ENCODE measurements at regions not wholly inside any gene's neighbourhood (a gene's known extent, or its start where the extent isn't known, plus 50 kb on each side); places are given as distances from the start of the nearest gene placed in this dataset.

DNA sequence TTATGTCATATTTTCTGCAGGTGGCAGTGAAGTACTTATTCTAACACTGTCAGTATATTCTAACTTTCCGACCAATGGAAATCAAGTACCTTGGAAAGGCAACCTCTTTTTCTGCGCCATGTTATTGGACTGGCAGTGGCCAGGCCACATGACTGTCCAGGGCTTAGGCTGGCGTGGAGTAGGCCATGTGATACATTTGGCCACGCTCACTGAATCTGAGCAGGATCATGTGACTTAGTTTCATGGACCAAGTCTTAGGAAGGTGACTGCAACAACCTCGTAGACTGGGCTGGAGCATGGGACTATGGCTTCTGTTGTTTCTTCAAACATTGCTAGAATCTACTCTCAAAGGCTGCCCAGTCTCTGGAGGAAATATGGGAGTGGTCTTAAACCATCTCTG lies 60.4 kb upstream of the HAAO start:
- Mint-ChIP-seq H3K27me3 (ENCODE audit: low read depth) (no peaks in the 10 kb centered on the region), H3K4me1 (ENCODE audit: low read depth) (no peaks in the 10 kb centered on the region), H3K9me3 (no peaks in the 10 kb centered on the region), H3K27ac (no peak overlapping the region), H3K36me3 (ENCODE audit: low read depth) (no peaks in the 10 kb centered on the region), H3K4me3 (no peak overlapping the region)

DNA sequence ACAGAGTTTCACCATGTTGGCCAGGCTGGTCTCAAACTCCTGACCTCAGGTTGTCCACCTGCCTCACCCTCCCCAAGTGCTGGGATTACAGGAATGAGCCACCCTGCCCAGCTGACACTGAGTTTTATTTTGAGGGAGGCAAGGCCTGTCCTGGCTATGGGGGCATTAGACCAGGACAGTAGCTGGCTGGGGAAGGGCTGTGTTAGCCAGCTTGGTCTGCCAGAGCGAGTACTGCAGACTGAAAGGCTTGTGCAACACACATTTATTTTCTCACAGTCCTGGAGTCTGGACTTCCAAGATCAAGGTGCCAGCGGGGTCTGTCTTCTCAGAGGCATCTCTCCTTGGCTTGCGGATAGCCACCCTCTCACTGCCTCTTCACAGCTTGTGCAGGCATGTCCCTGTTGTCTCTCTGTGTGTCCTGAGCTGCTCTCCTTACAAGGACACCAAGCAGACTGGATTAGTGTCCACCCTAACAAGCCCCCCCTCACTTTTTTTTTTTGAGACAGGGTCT lies 59.4 kb upstream of the HAAO start:
- no peaks in the 10 kb centered on the region for H3K36me3 Mint-ChIP-seq (ENCODE audit: low read depth)
- H3K4me1 Mint-ChIP-seq (ENCODE audit: low read depth) = no peaks in the 10 kb centered on the region
- H3K27me3 Mint-ChIP-seq (ENCODE audit: low read depth) = no peaks in the 10 kb centered on the region
- no peak overlapping the region for H3K27ac Mint-ChIP-seq
- H3K9me3 Mint-ChIP-seq = no peaks in the 10 kb centered on the region
- H3K4me3 Mint-ChIP-seq = no peak overlapping the region

DNA sequence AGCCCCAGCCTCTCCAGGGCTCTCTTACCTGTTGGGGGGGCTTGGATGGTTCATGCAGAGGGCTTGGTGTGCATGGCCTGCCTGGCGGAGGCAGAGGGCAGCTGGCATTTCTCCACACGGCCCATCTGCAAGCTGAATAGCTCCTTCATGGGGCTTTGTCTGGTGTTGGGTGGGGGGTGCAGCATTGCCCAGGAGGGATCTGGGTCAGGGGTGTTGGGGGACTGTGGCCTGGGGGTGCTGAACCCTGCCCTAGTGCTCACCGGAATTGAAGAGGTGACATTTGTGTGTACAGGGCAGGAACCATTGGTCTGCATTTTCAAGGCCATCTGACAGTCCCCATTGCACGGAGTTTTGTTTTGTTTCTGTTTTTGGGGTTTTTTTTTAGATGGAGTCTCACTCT lies 58.8 kb upstream of the HAAO start:
- H3K4me1 Mint-ChIP-seq (ENCODE audit: low read depth) = no peaks in the 10 kb centered on the region
- H3K4me3 Mint-ChIP-seq = no peak overlapping the region
- no peaks in the 10 kb centered on the region for H3K36me3 Mint-ChIP-seq (ENCODE audit: low read depth)
- no peaks in the 10 kb centered on the region for H3K9me3 Mint-ChIP-seq
- no peak overlapping the region for H3K27ac Mint-ChIP-seq
- H3K27me3 Mint-ChIP-seq (ENCODE audit: low read depth) = no peaks in the 10 kb centered on the region

DNA sequence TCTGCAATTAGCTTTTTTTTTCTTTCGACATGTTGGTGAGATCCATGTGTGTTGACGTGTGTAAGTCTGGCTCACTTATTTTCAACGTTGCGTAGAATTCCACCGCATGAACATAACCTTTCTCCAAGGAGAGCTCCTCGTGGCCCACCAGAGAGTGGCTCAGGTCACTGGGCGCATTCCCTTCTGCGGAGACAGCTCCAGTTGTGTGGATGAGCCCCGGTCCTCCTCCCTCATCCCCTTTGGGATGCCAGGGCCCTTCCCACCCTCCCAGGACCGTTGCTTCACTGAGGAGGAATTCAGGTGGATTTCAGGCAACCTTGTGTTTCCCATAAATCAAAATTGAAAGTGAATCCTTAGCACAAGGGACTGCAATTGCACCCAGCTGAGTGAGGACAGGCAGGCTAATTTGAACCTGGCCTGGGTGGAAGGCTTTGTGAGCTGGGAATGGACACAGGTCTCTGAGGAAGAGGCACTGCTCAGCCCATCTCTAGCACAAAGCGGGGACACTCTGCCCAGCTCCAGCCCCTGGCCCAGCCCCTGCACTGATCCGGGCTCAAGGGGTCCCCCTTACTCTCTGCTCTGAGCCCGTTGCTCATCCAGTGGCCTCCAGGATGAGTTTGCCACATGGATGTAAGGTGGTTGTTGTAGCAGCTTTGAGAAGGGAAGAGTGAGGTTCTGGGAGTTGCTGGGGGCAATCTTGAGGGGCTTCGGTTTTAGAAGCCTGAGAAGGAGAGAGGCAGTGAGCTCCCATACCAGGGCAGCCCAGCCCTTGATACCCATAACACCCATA lies 57.8 kb upstream of the HAAO start:
- H3K9me3 Mint-ChIP-seq = no peaks in the 10 kb centered on the region
- no peak overlapping the region for H3K27ac Mint-ChIP-seq
- H3K4me3 Mint-ChIP-seq = no peak overlapping the region
- H3K36me3 Mint-ChIP-seq (ENCODE audit: low read depth) = no peaks in the 10 kb centered on the region
- no peaks in the 10 kb centered on the region for H3K27me3 Mint-ChIP-seq (ENCODE audit: low read depth)
- no peaks in the 10 kb centered on the region for H3K4me1 Mint-ChIP-seq (ENCODE audit: low read depth)

DNA sequence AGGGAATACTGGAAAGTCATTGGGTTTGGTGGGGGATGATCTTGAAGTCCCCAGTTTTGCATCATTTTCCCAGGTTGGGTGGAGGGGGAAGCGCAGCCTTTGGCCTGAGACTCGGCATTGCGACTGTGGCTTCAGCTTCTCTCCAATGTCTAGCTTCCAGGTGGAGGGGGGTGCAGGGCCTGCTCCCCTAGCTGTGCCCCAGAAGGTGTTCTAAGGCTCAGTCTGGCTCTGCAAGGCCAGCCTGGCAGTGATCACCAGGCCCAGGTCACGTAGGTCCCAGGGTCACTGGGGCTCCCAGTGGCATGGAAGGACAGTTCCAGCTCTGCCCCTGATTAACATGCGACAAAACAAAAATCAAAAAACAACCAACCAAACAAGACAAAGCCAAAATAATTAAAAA lies 56.9 kb upstream of the HAAO start:
- H3K4me1 Mint-ChIP-seq (ENCODE audit: low read depth) = no peaks in the 10 kb centered on the region
- no peaks in the 10 kb centered on the region for H3K36me3 Mint-ChIP-seq (ENCODE audit: low read depth)
- no peaks in the 10 kb centered on the region for H3K9me3 Mint-ChIP-seq
- no peak overlapping the region for H3K27ac Mint-ChIP-seq
- no peaks in the 10 kb centered on the region for H3K27me3 Mint-ChIP-seq (ENCODE audit: low read depth)
- no peak overlapping the region for H3K4me3 Mint-ChIP-seq

DNA sequence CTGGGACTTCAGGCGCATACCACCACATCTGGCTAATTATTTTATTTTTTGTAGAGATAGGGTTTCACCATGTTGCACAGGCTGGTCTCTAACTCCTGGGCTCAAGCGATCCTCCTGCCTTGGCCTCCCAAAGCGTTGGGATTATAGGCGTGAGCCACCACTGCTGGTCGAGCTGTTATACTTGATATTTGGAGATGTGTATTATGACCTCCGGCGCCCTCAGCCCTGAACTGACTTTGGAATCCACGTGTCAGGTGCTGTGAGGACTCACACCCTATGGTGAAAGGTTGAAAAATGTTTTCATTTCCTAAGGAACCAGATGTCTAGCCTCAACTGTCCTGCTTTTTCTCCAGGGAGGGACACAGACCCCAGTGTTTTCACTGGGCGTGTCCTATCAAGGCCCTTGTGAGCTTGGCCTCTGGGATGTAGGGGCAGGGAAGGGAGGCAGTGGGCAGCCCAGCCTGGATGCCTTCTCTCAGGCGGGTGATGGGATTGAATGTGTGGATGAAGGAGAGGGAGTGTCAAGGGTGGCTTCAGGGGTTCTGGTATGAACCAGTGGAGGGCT lies 56.4 kb upstream of the HAAO start:
- Mint-ChIP-seq H3K27me3 (ENCODE audit: low read depth) (no peaks in the 10 kb centered on the region), H3K9me3 (no peaks in the 10 kb centered on the region), H3K36me3 (ENCODE audit: low read depth) (no peaks in the 10 kb centered on the region), H3K4me1 (ENCODE audit: low read depth) (no peaks in the 10 kb centered on the region), H3K4me3 (no peak overlapping the region), H3K27ac (no peak overlapping the region)

DNA sequence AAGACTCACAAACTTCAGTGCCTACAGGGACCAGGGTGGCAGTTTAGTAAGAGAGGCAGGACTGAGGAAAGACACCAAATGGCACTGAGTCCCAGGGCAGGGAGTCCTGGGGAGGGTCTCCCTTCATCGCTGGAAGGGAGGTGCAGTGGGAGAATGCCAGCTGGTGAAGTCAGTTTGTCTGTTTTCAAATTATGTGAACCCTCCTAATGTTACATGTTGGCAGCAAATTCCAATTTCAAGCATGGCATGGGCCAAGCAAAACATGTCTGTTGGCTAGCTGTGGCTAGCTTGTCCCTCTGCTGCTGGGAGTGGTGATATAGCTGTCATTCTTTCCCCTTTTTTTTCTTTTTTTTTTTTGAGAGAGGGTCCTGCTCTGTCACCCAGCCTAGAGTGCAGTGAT lies 55.9 kb upstream of the HAAO start:
- Mint-ChIP-seq H3K4me1 (ENCODE audit: low read depth) (no peaks in the 10 kb centered on the region), H3K9me3 (no peaks in the 10 kb centered on the region), H3K27ac (no peak overlapping the region), H3K27me3 (ENCODE audit: low read depth) (no peaks in the 10 kb centered on the region), H3K36me3 (ENCODE audit: low read depth) (no peaks in the 10 kb centered on the region), H3K4me3 (no peak overlapping the region)

DNA sequence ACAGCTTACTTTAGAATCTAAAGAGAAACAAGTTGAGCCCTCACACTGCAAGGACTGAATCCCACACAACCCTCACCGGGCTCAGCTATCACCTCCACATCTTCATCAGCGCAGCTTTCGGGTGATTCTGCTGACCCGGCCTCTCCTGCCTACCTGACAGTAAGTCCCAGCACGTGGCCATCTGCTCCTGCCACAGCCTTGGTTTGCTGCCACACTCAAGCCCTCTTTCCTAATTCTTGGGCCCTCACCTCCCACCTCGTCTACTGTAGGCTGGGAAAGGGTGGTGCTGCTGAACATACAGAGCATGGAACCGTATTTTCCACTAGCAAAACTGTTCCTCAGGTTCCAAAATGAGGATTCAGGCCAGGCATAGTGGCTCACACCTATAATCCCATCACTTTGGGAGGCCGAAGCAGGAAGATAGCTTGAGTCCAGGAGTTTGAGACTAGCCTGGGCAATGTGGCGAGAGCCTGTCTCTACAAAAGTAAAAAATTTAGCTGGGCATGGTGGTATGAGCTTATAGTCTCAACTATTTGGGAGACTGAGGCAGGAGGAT lies 55.3 kb upstream of the HAAO start:
- Mint-ChIP-seq H3K27me3 (ENCODE audit: low read depth) (no peaks in the 10 kb centered on the region), H3K4me3 (no peak overlapping the region), H3K4me1 (ENCODE audit: low read depth) (no peaks in the 10 kb centered on the region), H3K9me3 (no peaks in the 10 kb centered on the region), H3K27ac (no peak overlapping the region), H3K36me3 (ENCODE audit: low read depth) (no peaks in the 10 kb centered on the region)

DNA sequence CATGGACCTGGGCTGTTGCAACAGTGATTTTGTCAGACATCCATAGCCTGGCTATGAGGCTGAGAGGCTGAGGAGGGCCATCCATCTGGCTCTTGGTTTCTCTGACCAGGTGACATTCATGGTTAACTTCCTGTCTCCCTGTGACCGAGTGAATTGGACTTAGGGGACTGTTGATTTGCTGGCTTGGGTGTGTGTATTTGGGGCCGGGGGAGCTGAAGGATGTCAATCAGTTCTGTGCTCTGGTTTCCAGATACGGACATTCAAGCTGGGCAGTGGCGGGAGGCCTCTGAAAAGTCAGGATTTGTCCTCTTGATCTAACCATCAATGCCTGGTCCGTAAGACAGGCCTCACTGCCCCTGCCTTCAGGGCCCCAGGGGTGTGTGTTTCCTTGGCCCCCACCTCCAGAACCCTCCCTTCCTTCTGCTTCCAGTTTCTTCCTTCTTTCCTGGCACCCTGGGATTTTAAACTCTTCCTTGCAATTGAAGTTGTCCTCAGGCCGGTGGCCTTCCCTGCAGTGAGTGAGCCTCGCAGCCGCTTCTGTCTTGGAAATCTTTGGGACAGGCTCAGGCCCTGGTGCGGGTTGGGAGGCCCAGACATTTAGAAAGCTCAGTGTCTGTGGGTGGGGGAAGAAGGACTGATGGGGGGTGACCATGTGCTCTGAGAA lies 54.7 kb upstream of the HAAO start:
- H3K4me1 Mint-ChIP-seq (ENCODE audit: low read depth) = no peaks in the 10 kb centered on the region
- H3K9me3 Mint-ChIP-seq = no peaks in the 10 kb centered on the region
- no peak overlapping the region for H3K4me3 Mint-ChIP-seq
- no peaks in the 10 kb centered on the region for H3K27me3 Mint-ChIP-seq (ENCODE audit: low read depth)
- H3K36me3 Mint-ChIP-seq (ENCODE audit: low read depth) = no peaks in the 10 kb centered on the region
- no peak overlapping the region for H3K27ac Mint-ChIP-seq

DNA sequence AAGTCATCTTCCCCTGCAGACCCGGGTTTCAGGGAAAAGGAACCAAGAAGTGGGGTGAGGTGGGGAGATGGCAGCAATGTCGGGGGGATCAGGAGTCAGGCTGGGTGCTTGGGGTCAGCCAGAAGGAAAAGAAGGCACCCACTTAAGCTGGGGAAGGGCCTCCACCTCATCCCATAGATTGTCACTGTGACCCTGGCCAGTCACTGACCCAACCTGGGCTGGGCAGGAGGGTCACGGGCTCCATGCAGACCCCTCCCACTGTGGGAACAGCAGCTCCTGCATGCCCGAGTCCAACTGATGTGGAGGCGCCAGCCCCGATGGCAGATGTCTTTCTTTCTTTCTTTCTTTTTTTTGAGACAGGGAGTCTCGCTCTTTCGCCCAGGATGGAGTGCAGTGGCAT lies 53.6 kb upstream of the HAAO start:
- H3K4me3 Mint-ChIP-seq = no peak overlapping the region
- no peaks in the 10 kb centered on the region for H3K36me3 Mint-ChIP-seq (ENCODE audit: low read depth)
- H3K27me3 Mint-ChIP-seq (ENCODE audit: low read depth) = no peaks in the 10 kb centered on the region

DNA sequence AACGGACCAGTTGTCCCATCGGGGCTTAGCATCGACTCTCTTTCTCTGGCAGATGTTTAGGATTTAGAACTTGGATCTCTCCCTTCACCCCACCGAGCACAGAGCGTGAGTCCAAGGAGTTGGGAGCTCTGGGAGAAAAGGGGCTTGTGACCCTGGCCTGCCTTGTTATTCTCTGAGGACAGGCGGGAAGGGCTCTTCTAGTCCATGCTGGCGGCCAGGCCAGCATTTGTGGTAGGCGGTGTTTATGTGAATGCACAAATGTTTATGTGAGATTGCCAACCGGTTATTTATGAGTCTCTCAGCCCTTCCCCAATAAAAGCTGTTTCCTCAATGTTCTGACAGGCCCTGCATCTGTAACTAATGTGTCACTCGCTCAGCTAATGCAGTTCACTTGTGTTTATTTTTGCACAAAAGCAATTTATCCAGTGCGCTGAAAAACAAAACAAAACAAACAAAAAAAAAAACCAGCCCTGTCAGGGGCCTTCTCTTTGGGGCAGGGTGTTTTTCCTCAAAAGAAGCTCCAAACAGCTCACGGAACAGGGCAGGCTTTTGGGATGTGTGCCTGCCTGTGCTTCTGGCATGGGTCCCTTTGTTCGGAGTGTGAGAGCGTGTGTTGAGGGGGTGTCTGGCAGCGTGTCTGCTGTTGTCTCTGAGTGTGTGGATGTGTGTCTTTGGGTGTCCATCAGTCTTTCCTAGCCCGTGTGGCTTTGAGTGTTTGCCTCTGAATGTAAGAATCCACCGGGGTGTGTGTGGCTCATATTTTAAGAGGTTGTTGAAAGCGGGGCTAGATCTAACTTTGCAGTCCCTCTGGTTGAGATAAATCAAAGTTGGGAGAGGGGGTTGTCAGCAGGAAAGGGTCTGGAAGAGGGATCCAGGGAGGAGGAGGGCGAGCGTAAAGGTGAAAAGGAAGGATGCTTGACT lies 52.8 kb upstream of the HAAO start:
- no peaks in the 10 kb centered on the region for H3K36me3 Mint-ChIP-seq (ENCODE audit: low read depth)
- H3K9me3 Mint-ChIP-seq = no peaks in the 10 kb centered on the region
- no peak overlapping the region for H3K27ac Mint-ChIP-seq
- H3K4me3 Mint-ChIP-seq = no peak overlapping the region
- H3K4me1 Mint-ChIP-seq (ENCODE audit: low read depth) = no peaks in the 10 kb centered on the region
- H3K27me3 Mint-ChIP-seq (ENCODE audit: low read depth) = no peaks in the 10 kb centered on the region

More for the DNA sequence above, 53.6 kb upstream of the HAAO start:
- Mint-ChIP-seq H3K27ac (no peak overlapping the region), H3K9me3 (no peaks in the 10 kb centered on the region), H3K4me1 (ENCODE audit: low read depth) (no peaks in the 10 kb centered on the region)

DNA sequence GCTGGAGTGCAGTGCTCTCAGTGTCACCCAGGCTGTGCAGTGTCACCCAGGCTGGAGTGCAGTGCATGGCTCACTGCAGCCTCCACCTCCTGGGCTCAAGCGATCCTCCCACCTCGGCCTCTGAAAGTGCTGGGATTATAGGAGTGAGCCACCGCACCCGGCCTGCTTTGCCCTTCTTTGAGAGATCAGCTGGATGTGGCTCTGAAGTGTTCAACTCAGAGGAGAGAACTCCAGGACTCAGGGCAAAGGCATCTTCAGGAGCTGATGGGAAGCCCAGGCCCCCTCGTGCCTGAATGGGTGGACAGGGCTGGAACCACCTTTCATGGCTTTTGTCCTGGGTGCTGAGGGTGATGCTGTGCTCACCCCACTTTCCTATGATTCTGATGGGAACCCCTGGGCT lies 52.0 kb upstream of the HAAO start:
- no peaks in the 10 kb centered on the region for H3K9me3 Mint-ChIP-seq
- no peak overlapping the region for H3K27ac Mint-ChIP-seq
- H3K4me3 Mint-ChIP-seq = no peak overlapping the region
- no peaks in the 10 kb centered on the region for H3K4me1 Mint-ChIP-seq (ENCODE audit: low read depth)
- no peaks in the 10 kb centered on the region for H3K27me3 Mint-ChIP-seq (ENCODE audit: low read depth)
- H3K36me3 Mint-ChIP-seq (ENCODE audit: low read depth) = no peaks in the 10 kb centered on the region

DNA sequence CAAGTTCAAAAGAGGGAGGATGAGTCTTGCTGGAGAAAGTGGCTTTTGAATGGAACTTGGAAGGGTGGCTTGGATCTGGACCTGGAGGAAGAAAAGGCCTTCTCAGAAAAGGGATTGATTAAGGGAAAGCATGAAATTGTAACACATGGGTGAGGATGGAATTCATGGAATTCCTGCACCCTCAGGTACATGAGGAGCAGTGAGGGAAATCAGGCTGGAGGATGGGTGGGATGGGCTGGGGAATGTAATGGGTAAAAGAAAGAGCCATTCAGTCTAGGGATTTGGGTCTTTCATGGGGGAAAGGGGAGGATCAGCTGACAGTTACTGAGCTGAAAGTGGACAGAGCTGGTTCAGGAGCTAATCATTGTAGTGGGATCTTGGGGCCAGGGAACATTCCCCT lies 51.2 kb upstream of the HAAO start:
- Mint-ChIP-seq H3K27me3 (ENCODE audit: low read depth) (no peaks in the 10 kb centered on the region), H3K27ac (no peak overlapping the region), H3K36me3 (ENCODE audit: low read depth) (no peaks in the 10 kb centered on the region), H3K9me3 (no peaks in the 10 kb centered on the region), H3K4me1 (ENCODE audit: low read depth) (no peaks in the 10 kb centered on the region), H3K4me3 (no peak overlapping the region)

DNA sequence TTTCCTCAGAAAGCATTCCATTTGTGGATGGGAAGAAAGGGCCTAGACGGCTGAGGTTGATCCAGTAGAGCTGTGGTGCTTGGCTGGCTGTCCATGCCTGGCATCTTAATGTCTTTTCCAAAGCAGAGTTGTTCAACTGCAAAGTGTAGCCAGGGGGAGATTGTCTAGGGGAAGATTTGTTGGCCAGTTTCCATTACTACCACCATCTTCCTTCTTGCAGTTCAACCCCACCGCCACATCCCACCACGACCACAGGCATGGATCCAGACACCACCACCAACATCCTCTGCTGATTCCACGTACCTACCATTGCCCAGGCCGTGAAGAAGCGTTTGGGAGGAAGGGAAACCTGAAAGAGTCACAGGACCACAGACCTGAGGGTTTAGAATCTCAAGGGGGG lies 50.7 kb upstream of the HAAO start:
- H3K4me3 Mint-ChIP-seq = no peak overlapping the region
- H3K4me1 Mint-ChIP-seq (ENCODE audit: low read depth) = no peaks in the 10 kb centered on the region
- H3K27me3 Mint-ChIP-seq (ENCODE audit: low read depth) = no peaks in the 10 kb centered on the region
- H3K36me3 Mint-ChIP-seq (ENCODE audit: low read depth) = no peaks in the 10 kb centered on the region
- H3K27ac Mint-ChIP-seq = no peak overlapping the region
- H3K9me3 Mint-ChIP-seq = no peaks in the 10 kb centered on the region

All from T-helper 1 cell treated with Interleukin-12 subunit alpha and Interleukin-12 subunit beta and Interleukin-4 antibody, amounts not matched to agents 30 μg/mL and 1 μg/mL, for 36 hours (primary cell).